ENCODE measurements at regions not wholly inside any gene's neighbourhood (a gene's known extent, or its start where the extent isn't known, plus 50 kb on each side); places are given as distances from the start of the nearest gene placed in this dataset.

DNA sequence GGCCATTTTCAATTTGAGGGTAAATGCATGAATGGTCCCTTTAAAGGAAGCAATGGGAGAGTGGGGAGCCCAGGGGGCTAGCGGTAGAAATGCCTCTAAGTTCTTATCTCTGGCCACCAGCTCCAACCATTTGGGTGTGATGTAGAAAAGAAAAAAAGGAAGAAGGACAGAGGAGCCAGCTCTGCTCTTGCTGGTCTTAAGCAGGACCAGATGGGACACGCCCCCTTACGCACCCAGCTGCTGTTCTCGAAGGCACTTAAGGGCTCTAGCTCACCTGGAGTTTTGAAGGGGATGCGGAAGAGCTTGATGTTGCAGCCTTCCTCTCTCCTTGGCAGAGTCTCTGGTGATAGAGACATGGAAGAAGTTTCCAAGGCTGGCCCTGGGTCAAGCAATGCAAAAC lies 59.5 kb upstream of the RNF144B start:
- peaks cover 10% of the 10 kb centered on the region for H3K4me1 Mint-ChIP-seq (ENCODE audit: unreplicated experiment)
- no peaks in the 10 kb centered on the region for H3K36me3 Mint-ChIP-seq
- DNase-seq (ENCODE audit: extremely low spot score, unreplicated experiment) = no peak
- H3K9me3 Mint-ChIP-seq = no peaks in the 10 kb centered on the region
- no peak overlapping the region for H3K4me3 Mint-ChIP-seq
- no peaks in the 10 kb centered on the region for H3K27me3 Mint-ChIP-seq
- no peak overlapping the region for H3K27ac Mint-ChIP-seq
- TF ChIP-seq CTCF (conservative IDR thresholded peaks at IDR 0.05) = no peak

DNA sequence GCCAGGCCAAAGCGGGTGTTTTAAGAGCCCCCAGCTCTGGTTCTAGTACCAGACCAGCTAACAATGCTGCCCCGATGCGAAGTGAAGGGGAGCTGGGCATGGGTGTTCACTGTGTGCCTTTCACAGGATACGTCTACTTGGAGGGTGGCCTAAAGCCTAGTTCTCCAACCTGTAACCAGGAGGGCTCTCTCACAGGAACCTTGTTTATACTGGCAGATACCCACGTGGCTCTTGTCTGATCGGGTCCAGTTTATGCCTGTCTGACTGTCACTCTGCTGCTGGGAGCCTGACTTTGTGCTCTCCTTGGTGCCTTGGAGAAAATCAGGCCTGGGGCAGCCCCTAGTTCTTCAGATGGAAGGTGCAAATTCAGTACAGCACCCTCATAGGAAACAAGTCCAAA lies 60.2 kb upstream of the RNF144B start:
- no peaks in the 10 kb centered on the region for H3K36me3 Mint-ChIP-seq
- no peak for TF ChIP-seq CTCF (conservative IDR thresholded peaks at IDR 0.05)
- H3K4me3 Mint-ChIP-seq = no peak overlapping the region
- peaks cover 10% of the 10 kb centered on the region for H3K4me1 Mint-ChIP-seq (ENCODE audit: unreplicated experiment)
- no peak overlapping the region for H3K27ac Mint-ChIP-seq
- DNase-seq (ENCODE audit: extremely low spot score, unreplicated experiment) = no peak
- no peaks in the 10 kb centered on the region for H3K9me3 Mint-ChIP-seq
- no peaks in the 10 kb centered on the region for H3K27me3 Mint-ChIP-seq

- no peak for TF ChIP-seq CTCF (conservative IDR thresholded peaks at IDR 0.05)
- no peak overlapping the region for H3K4me3 Mint-ChIP-seq
Observed at GRCh38 chr6:18326001-18326400, 61.1 kb upstream of the RNF144B start.

GRCh38 chr6:18324706-18325042 lies 60.3 kb upstream of the DEK start:
- Mint-ChIP-seq H3K4me3 (no peak overlapping the region), H3K36me3 (no peaks in the 10 kb centered on the region), H3K27ac (no peak overlapping the region), H3K4me1 (ENCODE audit: unreplicated experiment) (peaks cover 6% of the 10 kb centered on the region), H3K9me3 (no peaks in the 10 kb centered on the region), H3K27me3 (no peaks in the 10 kb centered on the region)
- no peak for DNase-seq (ENCODE audit: extremely low spot score, unreplicated experiment)
- no peak for TF ChIP-seq CTCF (conservative IDR thresholded peaks at IDR 0.05)

More at GRCh38 chr6:18326001-18326400, 61.1 kb upstream of the RNF144B start:
- Mint-ChIP-seq H3K27me3 (no peaks in the 10 kb centered on the region), H3K36me3 (no peaks in the 10 kb centered on the region), H3K27ac (no peak overlapping the region), H3K4me1 (ENCODE audit: unreplicated experiment) (peaks cover 10% of the 10 kb centered on the region), H3K9me3 (no peaks in the 10 kb centered on the region)
- no peak for DNase-seq (ENCODE audit: extremely low spot score, unreplicated experiment)

DNA sequence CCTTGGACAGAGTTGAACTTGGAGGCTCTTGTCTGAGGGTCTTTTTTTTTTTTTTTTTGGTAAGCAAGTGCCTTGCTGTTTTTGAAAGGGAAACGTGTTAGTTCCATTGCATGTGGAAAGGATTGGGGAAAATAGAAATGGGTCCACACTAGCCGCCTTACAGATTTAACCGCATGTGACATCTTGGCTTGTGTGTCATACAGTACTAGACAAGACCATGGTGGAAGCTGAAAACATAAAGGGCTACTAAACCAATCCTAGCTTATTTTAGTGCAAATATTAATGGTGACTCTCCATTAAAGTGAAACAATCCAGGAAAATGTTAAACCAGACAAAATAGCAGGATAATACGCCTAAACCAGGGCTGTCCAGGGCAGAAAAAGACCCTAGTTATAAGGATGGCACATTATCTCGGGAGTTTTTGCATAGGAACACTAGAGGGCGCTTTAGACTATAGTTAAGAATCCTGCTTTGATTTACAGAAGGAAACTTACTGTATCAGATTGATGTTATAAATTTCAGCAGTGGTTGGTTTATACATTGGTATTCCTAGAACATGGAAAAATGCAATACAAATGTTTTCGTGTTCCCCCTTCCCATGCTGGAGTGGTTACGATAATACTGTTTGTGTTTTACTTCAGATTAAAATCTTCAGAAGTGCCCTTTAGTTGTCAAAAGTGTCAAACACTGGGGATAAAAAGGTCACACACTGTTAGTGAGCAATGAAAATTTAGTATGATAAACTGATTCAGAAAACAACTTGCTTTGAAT lies 59.8 kb upstream of the DEK start:
- H3K4me1 Mint-ChIP-seq (ENCODE audit: unreplicated experiment) = peaks cover 6% of the 10 kb centered on the region
- H3K27me3 Mint-ChIP-seq = no peaks in the 10 kb centered on the region
- H3K9me3 Mint-ChIP-seq = no peaks in the 10 kb centered on the region
- H3K36me3 Mint-ChIP-seq = no peaks in the 10 kb centered on the region
- H3K27ac Mint-ChIP-seq = no peak overlapping the region
- DNase-seq (ENCODE audit: extremely low spot score, unreplicated experiment) = no peak
- TF ChIP-seq CTCF (conservative IDR thresholded peaks at IDR 0.05) = peak; percentile 88
- H3K4me3 Mint-ChIP-seq = no peak overlapping the region

Measured in type B pancreatic cell (in vitro differentiated cells).